K562 (cell line): ENCODE measurements at regions not wholly inside any gene's neighbourhood (a gene's known extent, or its start where the extent isn't known, plus 50 kb on each side); places are given as distances from the start of the nearest gene placed in this dataset.

ENCODE experiments used
- ATAC-seq: fragments of 200-7000 bp; cut with Tn5 transposase; 3 replicates; pipeline ENCODE4 v1.9.1; 2020; ENCODE audit warnings: moderate library complexity
- BruUV-seq: library from RNA; stranded (reverse); fragments of 400-500 nt; replicated peaks from 2 replicates; lab custom pipeline; 2021; lab: Mats Ljungman, UMichigan
- CTCF ChIA-PET: fragments of 300-600 bp; formaldehyde crosslinking; extraction: SDS; loops from one replicate; lab custom pipeline; 2021; ENCODE audit warnings: low intra/inter-chr PET ratio; lab: Yijun Ruan, JAX
- POLR2A ChIA-PET: fragments of 300-600, 350-650 bp; sonication (Branson Sonifier 250); formaldehyde crosslinking; extraction: SDS; loops from one replicate; lab custom pipeline; 2021; ENCODE audit warnings: antibody characterized with exemption, inconsistent platforms; lab: Yijun Ruan, JAX
- DNase-seq, 4 experiments: peaks; one replicate each; pipeline versions ENCODE4 v3.0.0 to v3.0.0-alpha.2; 2011 to 2018; ENCODE audit warnings: low spot score in 3 of 4, mixed read lengths in 3 of 4; ENCODE audit errors: extremely low read depth in 1 of 4
- FAIRE-seq: peaks from 2 replicates; lab custom pipeline; 2011; peaks lifted over from hg19 to GRCh38; lab: Jason Lieb, UNC
- H2AFZ ChIP-seq: 2 replicates; pipeline ENCODE4 v1.6.0; 2011; ENCODE audit warnings: low read depth, low read length, control low read depth, inconsistent platforms
- H3K27ac ChIP-seq: fragments of 200-600 bp; 3 replicates; pipeline ENCODE4 v1.8.0; 2011; ENCODE audit warnings: low read depth, mild to moderate bottlenecking, control low read depth, inconsistent platforms, low read length, moderate library complexity, mixed read lengths; ENCODE audit errors: extremely low read depth
- H3K27me3 ChIP-seq, 2 experiments: fragments of 300-600 bp in 1 of 2; 2 replicates in 1 of 2; 3 replicates in 1 of 2; pipeline versions ENCODE4 v1.6.0 to v1.8.0; 2011; ENCODE audit warnings: inconsistent platforms in 2 of 2, low read length in 2 of 2, mild to moderate bottlenecking in 1 of 2, mixed read lengths in 1 of 2, moderate library complexity in 1 of 2; ENCODE audit not compliant: control insufficient read depth in 2 of 2, insufficient read depth in 2 of 2
- H3K36me3 ChIP-seq: fragments of 300-600 bp; 3 replicates; pipeline ENCODE4 v1.8.0; 2011; ENCODE audit warnings: mild to moderate bottlenecking, low read length, inconsistent platforms; ENCODE audit not compliant: control insufficient read depth, insufficient read depth
- H3K4me1 ChIP-seq, 2 experiments: fragments of 200-600 bp in 1 of 2; replicated peaks in 1 of 2; 2 replicates in 1 of 2; 3 replicates in 1 of 2; pipeline versions ENCODE4 v1.5.1 to v1.8.0; 2011; ENCODE audit warnings: inconsistent platforms in 2 of 2, low read length in 2 of 2, mild to moderate bottlenecking in 1 of 2, mixed read lengths in 1 of 2, moderate library complexity in 1 of 2; ENCODE audit not compliant: control insufficient read depth in 2 of 2, insufficient read depth in 2 of 2
- H3K4me2 ChIP-seq: 2 replicates; pipeline ENCODE4 v1.6.1; 2011; ENCODE audit warnings: low read length, control low read depth, inconsistent platforms, mixed read lengths; ENCODE audit not compliant: insufficient read depth
- H3K4me3 ChIP-seq: fragments of 200-600 bp; sonication (generic), shearing (Covaris generic); 2 replicates; pipeline ENCODE4 v1.5.1; 2016; ENCODE audit warnings: control low read depth, inconsistent platforms
- H3K79me2 ChIP-seq: fragments of 200-600 bp; 3 replicates; pipeline ENCODE4 v1.8.0; 2011; ENCODE audit warnings: low read length, inconsistent platforms; ENCODE audit not compliant: control insufficient read depth, insufficient read depth
- H3K9ac ChIP-seq, 2 experiments: 2 replicates each; pipeline versions ENCODE4 v1.6.0 to v1.6.1; 2011; ENCODE audit warnings: low read depth in 2 of 2, low read length in 2 of 2, control low read depth in 1 of 2, inconsistent platforms in 1 of 2, mild to moderate bottlenecking in 1 of 2, mixed read lengths in 1 of 2; ENCODE audit not compliant: insufficient read depth in 1 of 2
- H3K9me1 ChIP-seq: one replicate; pipeline ENCODE4 v1.6.0; 2011; ENCODE audit warnings: inconsistent platforms, mild to moderate bottlenecking, low read length, moderate library complexity; ENCODE audit not compliant: control insufficient read depth, insufficient read depth
- H3K9me3 ChIP-seq: replicated peaks from 2 replicates; pipeline ENCODE4 v1.5.1; 2011; ENCODE audit warnings: low read depth, low read length, inconsistent platforms; ENCODE audit not compliant: control insufficient read depth, insufficient read depth
- H4K20me1 ChIP-seq: replicated peaks from 2 replicates; pipeline ENCODE4 v1.6.1; 2011; ENCODE audit warnings: low read length, inconsistent platforms, mixed read lengths; ENCODE audit not compliant: control insufficient read depth, insufficient read depth
- BCL6 ChIP-seq: fragments of 250-450 bp; sonication (Bioruptor Pico); IDR thresholded peaks from 2 replicates; pipeline ENCODE4 v1.4.0; 2020
- FOXA1 ChIP-seq: fragments of 450-650 bp; IDR thresholded peaks from 2 replicates; pipeline ENCODE4 v1.6.1; 2016; ENCODE audit warnings: mild to moderate bottlenecking, borderline replicate concordance
- HSF4 ChIP-seq: fragments of 250-450 bp; sonication (Bioruptor Pico); IDR thresholded peaks from 2 replicates; pipeline ENCODE4 v2.1.2; 2022; ENCODE audit warnings: mild to moderate bottlenecking, moderate library complexity, borderline replicate concordance
- KDM1A ChIP-seq, 2 experiments: fragments of 450-650 bp; IDR thresholded peaks; 2 replicates each; pipeline ENCODE4 v1.6.1; 2016; ENCODE audit warnings: mild to moderate bottlenecking in 2 of 2
- KDM4B ChIP-seq, 2 experiments: fragments of 450-650 bp in 1 of 2; sonication (generic) in 1 of 2; IDR thresholded peaks; 2 replicates each; pipeline ENCODE4 v1.6.1; 2016 to 2017; ENCODE audit warnings: borderline replicate concordance in 2 of 2, antibody characterized with exemption in 1 of 2, low read depth in 1 of 2, mild to moderate bottlenecking in 1 of 2
- KLF10 ChIP-seq: fragments of 250-450 bp; sonication (Bioruptor Pico); IDR thresholded peaks from 2 replicates; pipeline ENCODE4 v1.6.1; 2021; ENCODE audit warnings: matching md5 sums
- NFXL1 ChIP-seq: fragments of 450-650 bp; formaldehyde crosslinking; IDR thresholded peaks from 2 replicates; pipeline ENCODE4 v1.4.0; 2021; ENCODE audit warnings: mild to moderate bottlenecking
- PHTF2 ChIP-seq: fragments of 250-450 bp; sonication (Bioruptor Pico); IDR thresholded peaks from 2 replicates; pipeline ENCODE4 v1.5.0; 2021; ENCODE audit warnings: mild to moderate bottlenecking
- PPARD ChIP-seq: fragments of 250-450 bp; sonication (Bioruptor Pico); IDR thresholded peaks from 2 replicates; pipeline ENCODE4 v1.8.0; 2022; ENCODE audit warnings: inconsistent platforms, mild to moderate bottlenecking, moderate library complexity
- SFPQ ChIP-seq: fragments of 200-400 bp; formaldehyde crosslinking; IDR thresholded peaks from 2 replicates; pipeline ENCODE4 v1.6.1; 2017; ENCODE audit warnings: mild to moderate bottlenecking, low read depth, low read length, moderate library complexity
- SNRNP70 ChIP-seq: fragments of 200-400 bp; formaldehyde crosslinking; optimal IDR thresholded peaks from 2 replicates; pipeline ENCODE3; 2017; ENCODE audit warnings: low read depth, low read length
- SRF ChIP-seq, 2 experiments: fragments of 250-450, 450-650 bp in 1 of 2; sonication (Bioruptor Pico) in 1 of 2; sonication (generic) in 1 of 2; formaldehyde crosslinking; IDR thresholded peaks; 2 replicates each; pipeline versions ENCODE4 v1.5.0 to v1.5.1; 2020 to 2022; ENCODE audit warnings: mild to moderate bottlenecking in 1 of 2, missing genetic modification reagents in 1 of 2
- TCF7 ChIP-seq: sonication (generic); IDR thresholded peaks from 2 replicates; pipeline ENCODE4 v1.6.1; 2016; ENCODE audit warnings: antibody characterized with exemption, borderline replicate concordance
- THRAP3 ChIP-seq: fragments of 450-650 bp; IDR thresholded peaks from 2 replicates; pipeline ENCODE4 v1.6.1; 2016; ENCODE audit warnings: mild to moderate bottlenecking, inconsistent platforms, borderline replicate concordance
- WHSC1 ChIP-seq: IDR thresholded peaks from one replicate; pipeline ENCODE4 v1.6.1; 2012; ENCODE audit warnings: low read length, control low read depth, inconsistent platforms
- ZBTB1 ChIP-seq: sonication (generic); formaldehyde crosslinking; IDR thresholded peaks from 2 replicates; pipeline ENCODE4 v1.8.1; 2023; ENCODE audit warnings: missing genetic modification reagents, low read depth, mild to moderate bottlenecking, borderline replicate concordance
- ZNF184 ChIP-seq: sonication (generic); formaldehyde crosslinking; IDR thresholded peaks from 2 replicates; pipeline ENCODE4 v1.5.0; 2020; ENCODE audit warnings: missing genetic modification reagents
- ZNF830 ChIP-seq: fragments of 250-450 bp; sonication (Bioruptor Pico); IDR thresholded peaks from 2 replicates; pipeline ENCODE4 v1.5.0; 2021; ENCODE audit warnings: mild to moderate bottlenecking
- in situ Hi-C: fragments of 300-500 bp; cut with MboI; formaldehyde crosslinking; loops from 4 replicates; pipeline ENCODE4 v1.15.0; 2018; ENCODE audit warnings: inconsistent platforms, mixed read lengths
- intact Hi-C: fragments of 100-400 bp; cut with micrococcal nuclease; formaldehyde crosslinking; loops from 2 replicates; pipeline ENCODE4 v1.14.2; 2022
- TF ChIP-seq, protein P1 (sequence below): fragments of 450-650 bp; IDR thresholded peaks from 2 replicates; pipeline ENCODE4 v1.6.1; 2017; ENCODE audit warnings: mild to moderate bottlenecking, moderate library complexity
- TF ChIP-seq, protein P2 (sequence below): fragments of 450-650 bp; IDR thresholded peaks from 2 replicates; pipeline ENCODE4 v1.6.1; 2017; ENCODE audit warnings: antibody characterized with exemption

GRCh38 chr20:52470561-52470960, 279.0 kb upstream of the ZFP64 start:
- H3K4me2 ChIP-seq, result no peak overlapping the region
- no peaks in the 10 kb centered on the region for H3K4me1 ChIP-seq
- TF ChIP-seq PHTF2 (CRISPR knock-in tag) (no peak), TCF7 (no peak), KDM1A (IDR thresholded peaks at IDR 0.05) (no peak), WHSC1 (no peak), NFXL1 (CRISPR knock-in tag) (no peak), THRAP3 (no peak), ZNF184 (no peak), ZBTB1 (no peak), PPARD (CRISPR knock-in tag) (no peak), BCL6 (CRISPR knock-in tag) (no peak), KDM4B (IDR thresholded peaks at IDR 0.05; ENCODE audit: borderline replicate concordance in 2 of 2, low read depth in 1 of 2) (no peak), SRF (CRISPR knock-in tag; IDR thresholded peaks at IDR 0.05) (no peak), SFPQ (no peak), FOXA1 (no peak), HSF4 (CRISPR knock-in tag) (no peak), ZNF830 (CRISPR knock-in tag) (no peak), KLF10 (CRISPR knock-in tag) (no peak), SNRNP70 (no peak)
- TF ChIP-seq, protein P1, sequence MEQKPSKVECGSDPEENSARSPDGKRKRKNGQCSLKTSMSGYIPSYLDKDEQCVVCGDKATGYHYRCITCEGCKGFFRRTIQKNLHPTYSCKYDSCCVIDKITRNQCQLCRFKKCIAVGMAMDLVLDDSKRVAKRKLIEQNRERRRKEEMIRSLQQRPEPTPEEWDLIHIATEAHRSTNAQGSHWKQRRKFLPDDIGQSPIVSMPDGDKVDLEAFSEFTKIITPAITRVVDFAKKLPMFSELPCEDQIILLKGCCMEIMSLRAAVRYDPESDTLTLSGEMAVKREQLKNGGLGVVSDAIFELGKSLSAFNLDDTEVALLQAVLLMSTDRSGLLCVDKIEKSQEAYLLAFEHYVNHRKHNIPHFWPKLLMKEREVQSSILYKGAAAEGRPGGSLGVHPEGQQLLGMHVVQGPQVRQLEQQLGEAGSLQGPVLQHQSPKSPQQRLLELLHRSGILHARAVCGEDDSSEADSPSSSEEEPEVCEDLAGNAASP, result no peak
- TF ChIP-seq, protein P2, sequence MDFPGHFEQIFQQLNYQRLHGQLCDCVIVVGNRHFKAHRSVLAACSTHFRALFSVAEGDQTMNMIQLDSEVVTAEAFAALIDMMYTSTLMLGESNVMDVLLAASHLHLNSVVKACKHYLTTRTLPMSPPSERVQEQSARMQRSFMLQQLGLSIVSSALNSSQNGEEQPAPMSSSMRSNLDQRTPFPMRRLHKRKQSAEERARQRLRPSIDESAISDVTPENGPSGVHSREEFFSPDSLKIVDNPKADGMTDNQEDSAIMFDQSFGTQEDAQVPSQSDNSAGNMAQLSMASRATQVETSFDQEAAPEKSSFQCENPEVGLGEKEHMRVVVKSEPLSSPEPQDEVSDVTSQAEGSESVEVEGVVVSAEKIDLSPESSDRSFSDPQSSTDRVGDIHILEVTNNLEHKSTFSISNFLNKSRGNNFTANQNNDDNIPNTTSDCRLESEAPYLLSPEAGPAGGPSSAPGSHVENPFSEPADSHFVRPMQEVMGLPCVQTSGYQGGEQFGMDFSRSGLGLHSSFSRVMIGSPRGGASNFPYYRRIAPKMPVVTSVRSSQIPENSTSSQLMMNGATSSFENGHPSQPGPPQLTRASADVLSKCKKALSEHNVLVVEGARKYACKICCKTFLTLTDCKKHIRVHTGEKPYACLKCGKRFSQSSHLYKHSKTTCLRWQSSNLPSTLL, result no peak
- TF ChIP-seq, all 486 proteins: peak for 0
- Histone ChIP-seq H3K36me3 (no peaks in the 10 kb centered on the region), H2AFZ (no peak overlapping the region), H3K9ac (no peak overlapping the region), H4K20me1 (no peaks in the 10 kb centered on the region), H3K9me1 (no peaks in the 10 kb centered on the region), H3K27ac (no peak overlapping the region), H3K27me3 (no peaks in the 10 kb centered on the region), H3K79me2 (no peaks in the 10 kb centered on the region), H3K9me3 (no peaks in the 10 kb centered on the region), H3K4me3 (no peak overlapping the region)
- ChIA-PET POLR2A (no interaction called here), CTCF (no interaction called here)
- ATAC-seq (no peak), DNase-seq (no peak), FAIRE-seq (no peak)
- in situ Hi-C loops, result no loop called here
- intact Hi-C loops, result no loop called here
- no TSS peak for BruUV-seq
